T-helper 2 cell treated with Interferon-gamma antibody and Interleukin-4, amounts not matched to agents 5 μg/mL and 100 μg/mL, for 36 hours (primary cell): ENCODE measurements at regions not wholly inside any gene's neighbourhood (a gene's known extent, or its start where the extent isn't known, plus 50 kb on each side); places are given as distances from the start of the nearest gene placed in this dataset.
"Not testable (repeated sequence)": the region's sequence is repeated elsewhere in the genome, so short reads cannot be mapped to it uniquely, and the experiment has no call there.

Experiments used
- DNase-seq: peaks from one replicate; pipeline ENCODE4 v3.0.0; 2021; ENCODE audit warnings: low spot score
- H3K27ac Mint-ChIP-seq: one replicate; pipeline ENCODE4 v1.8.0; 2021; ENCODE audit warnings: mild to moderate bottlenecking, mixed read lengths
- H3K27me3 Mint-ChIP-seq: one replicate; pipeline ENCODE4 v1.8.0; 2021; ENCODE audit warnings: low read depth, mixed read lengths
- H3K36me3 Mint-ChIP-seq: one replicate; pipeline ENCODE4 v1.8.0; 2021; ENCODE audit warnings: low read depth, mixed read lengths
- H3K4me1 Mint-ChIP-seq: one replicate; pipeline ENCODE4 v1.8.0; 2021; ENCODE audit warnings: low read depth, mixed read lengths
- H3K4me3 Mint-ChIP-seq: one replicate; pipeline ENCODE4 v1.8.0; 2022; ENCODE audit warnings: mild to moderate bottlenecking, moderate library complexity, mixed read lengths
- H3K9me3 Mint-ChIP-seq: one replicate; pipeline ENCODE4 v1.8.0; 2021; ENCODE audit warnings: mixed read lengths

DNA sequence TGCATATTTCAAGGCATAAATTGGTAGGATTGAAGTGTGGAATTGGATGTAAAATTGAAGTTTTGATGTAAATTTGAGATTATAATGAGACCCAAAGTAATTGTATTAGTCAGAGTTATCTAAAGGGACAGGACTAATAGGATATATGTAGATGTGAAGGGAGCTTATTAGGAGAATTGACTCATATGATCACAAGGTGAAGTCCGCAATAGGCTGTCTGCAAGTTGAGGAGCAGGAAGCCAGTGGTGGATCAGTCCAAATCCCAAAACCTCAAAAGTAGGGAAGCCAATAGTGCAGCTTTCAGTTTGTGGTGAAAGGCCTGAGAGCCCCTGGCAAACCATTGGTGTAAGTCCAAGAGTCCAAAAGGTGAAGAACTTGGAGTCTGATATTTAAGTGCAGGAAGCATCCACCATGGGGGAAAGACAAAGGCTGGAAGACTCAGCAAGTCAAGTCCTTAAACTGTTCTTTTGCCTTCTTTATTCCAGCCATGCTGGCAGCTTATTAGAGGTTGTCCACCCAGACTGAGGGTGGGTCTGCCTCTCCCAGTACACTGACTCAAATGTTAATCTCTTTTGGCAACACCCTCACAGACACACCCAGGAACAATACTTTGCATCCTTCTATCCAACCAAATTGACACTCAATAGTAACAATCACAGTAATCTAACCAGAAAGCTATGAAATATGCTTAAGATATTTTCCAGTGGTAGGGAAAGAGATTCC, 442.6 kb upstream of the PTCHD4 start:
- no peaks in the 10 kb centered on the region for H3K36me3 Mint-ChIP-seq
- no peaks in the 10 kb centered on the region for H3K27me3 Mint-ChIP-seq
- H3K4me1 Mint-ChIP-seq = no peaks in the 10 kb centered on the region
- no peak for DNase-seq
- H3K27ac Mint-ChIP-seq = no peak overlapping the region
- peaks cover 4% of the 10 kb centered on the region for H3K9me3 Mint-ChIP-seq
- H3K4me3 Mint-ChIP-seq = no peak overlapping the region

- Mint-ChIP-seq H3K4me3 (no peak overlapping the region), H3K27ac (no peak overlapping the region), H3K4me1 (no peaks in the 10 kb centered on the region), H3K27me3 (no peaks in the 10 kb centered on the region), H3K9me3 (peaks cover 4% of the 10 kb centered on the region), H3K36me3 (no peaks in the 10 kb centered on the region)
- DNase-seq = no peak
Observed at GRCh38 chr6:48552905-48553304, 441.9 kb upstream of the PTCHD4 start.

GRCh38 chr6:48550603-48551002, 439.6 kb upstream of the PTCHD4 start:
- Mint-ChIP-seq H3K36me3 (no peaks in the 10 kb centered on the region), H3K27ac (no peak overlapping the region), H3K27me3 (no peaks in the 10 kb centered on the region), H3K4me3 (no peak overlapping the region), H3K9me3 (peaks cover 4% of the 10 kb centered on the region), H3K4me1 (no peaks in the 10 kb centered on the region)
- no peak for DNase-seq

GRCh38 chr6:48542191-48542590, 431.2 kb upstream of the PTCHD4 start:
- no peak for DNase-seq
- no peaks in the 10 kb centered on the region for H3K27me3 Mint-ChIP-seq
- H3K9me3 Mint-ChIP-seq = no peaks in the 10 kb centered on the region
- no peaks in the 10 kb centered on the region for H3K36me3 Mint-ChIP-seq
- no peak overlapping the region for H3K27ac Mint-ChIP-seq
- H3K4me1 Mint-ChIP-seq = no peaks in the 10 kb centered on the region
- H3K4me3 Mint-ChIP-seq = no peak overlapping the region

DNA sequence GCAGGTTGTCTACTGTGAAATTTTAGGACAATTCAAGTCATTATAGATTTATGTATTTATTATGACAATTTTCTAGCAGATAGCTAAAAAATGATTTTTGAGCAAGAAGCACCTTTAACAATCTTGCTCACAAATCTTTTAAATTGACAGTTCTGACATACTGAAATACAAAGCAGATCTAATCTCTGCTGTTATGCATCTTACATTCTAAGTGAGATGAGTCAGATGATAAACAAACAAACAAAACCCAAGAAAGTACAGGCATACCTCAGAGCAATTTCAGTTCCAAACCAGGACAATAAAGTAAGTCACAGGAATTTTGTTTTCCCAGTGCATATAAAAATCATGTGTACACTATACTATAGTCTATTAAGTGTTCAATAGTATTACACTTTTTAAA, 430.7 kb upstream of the PTCHD4 start:
- no peaks in the 10 kb centered on the region for H3K27me3 Mint-ChIP-seq
- H3K4me1 Mint-ChIP-seq = no peaks in the 10 kb centered on the region
- DNase-seq = no peak
- H3K4me3 Mint-ChIP-seq = no peak overlapping the region
- H3K9me3 Mint-ChIP-seq = no peaks in the 10 kb centered on the region
- H3K36me3 Mint-ChIP-seq = no peaks in the 10 kb centered on the region
- H3K27ac Mint-ChIP-seq = no peak overlapping the region

DNA sequence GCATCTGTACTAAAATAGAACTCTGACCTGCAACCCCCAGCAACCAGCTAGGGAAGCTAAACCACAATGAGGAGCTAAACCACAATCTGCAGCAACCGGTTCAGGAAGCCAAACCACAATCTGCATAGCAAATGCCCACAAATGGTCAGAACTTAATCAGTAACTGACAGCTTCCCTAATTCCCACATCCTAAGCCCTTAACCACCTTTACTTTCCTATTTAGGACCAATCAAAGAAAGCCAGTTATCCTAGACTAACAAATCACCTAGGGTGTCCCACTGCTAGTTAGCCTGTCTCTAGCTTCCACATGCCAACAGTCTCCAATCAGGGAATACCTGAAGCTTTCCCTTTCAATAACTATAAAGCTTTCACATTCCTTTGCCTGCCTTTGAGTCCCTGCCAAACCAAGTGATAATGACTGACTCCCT, 424.6 kb upstream of the PTCHD4 start:
- H3K4me3 Mint-ChIP-seq = no peak overlapping the region
- no peak for DNase-seq

GRCh38 chr6:48530978-48531377, 420.0 kb upstream of the PTCHD4 start:
- not testable (repeated sequence) for H3K4me1 Mint-ChIP-seq, H3K27me3 Mint-ChIP-seq, H3K4me3 Mint-ChIP-seq, H3K27ac Mint-ChIP-seq, H3K36me3 Mint-ChIP-seq, H3K9me3 Mint-ChIP-seq, DNase-seq

More for the DNA sequence above, 424.6 kb upstream of the PTCHD4 start:
- H3K9me3 Mint-ChIP-seq = no peaks in the 10 kb centered on the region
- no peaks in the 10 kb centered on the region for H3K36me3 Mint-ChIP-seq
- no peak overlapping the region for H3K27ac Mint-ChIP-seq
- no peaks in the 10 kb centered on the region for H3K27me3 Mint-ChIP-seq
- no peaks in the 10 kb centered on the region for H3K4me1 Mint-ChIP-seq

GRCh38 chr6:48525849-48526248, 414.9 kb upstream of the PTCHD4 start:
- peaks cover 5% of the 10 kb centered on the region for H3K9me3 Mint-ChIP-seq
- no peaks in the 10 kb centered on the region for H3K4me1 Mint-ChIP-seq
- DNase-seq = no peak
- H3K4me3 Mint-ChIP-seq = no peak overlapping the region
- no peaks in the 10 kb centered on the region for H3K27me3 Mint-ChIP-seq
- H3K27ac Mint-ChIP-seq = no peak overlapping the region
- no peaks in the 10 kb centered on the region for H3K36me3 Mint-ChIP-seq

GRCh38 chr6:48520951-48521350, 410.0 kb upstream of the PTCHD4 start:
- H3K27me3 Mint-ChIP-seq = no peaks in the 10 kb centered on the region
- no peak overlapping the region for H3K4me3 Mint-ChIP-seq
- DNase-seq = no peak
- H3K27ac Mint-ChIP-seq = no peak overlapping the region
- H3K9me3 Mint-ChIP-seq = peaks cover 23% of the 10 kb centered on the region
- no peaks in the 10 kb centered on the region for H3K4me1 Mint-ChIP-seq
- no peaks in the 10 kb centered on the region for H3K36me3 Mint-ChIP-seq

GRCh38 chr6:48512390-48512789, 401.4 kb upstream of the PTCHD4 start:
- H3K27me3 Mint-ChIP-seq = no peaks in the 10 kb centered on the region
- H3K27ac Mint-ChIP-seq = no peak overlapping the region
- peaks cover 19% of the 10 kb centered on the region for H3K9me3 Mint-ChIP-seq
- H3K4me1 Mint-ChIP-seq = no peaks in the 10 kb centered on the region
- no peak overlapping the region for H3K4me3 Mint-ChIP-seq
- no peak for DNase-seq
- H3K36me3 Mint-ChIP-seq = no peaks in the 10 kb centered on the region

DNA sequence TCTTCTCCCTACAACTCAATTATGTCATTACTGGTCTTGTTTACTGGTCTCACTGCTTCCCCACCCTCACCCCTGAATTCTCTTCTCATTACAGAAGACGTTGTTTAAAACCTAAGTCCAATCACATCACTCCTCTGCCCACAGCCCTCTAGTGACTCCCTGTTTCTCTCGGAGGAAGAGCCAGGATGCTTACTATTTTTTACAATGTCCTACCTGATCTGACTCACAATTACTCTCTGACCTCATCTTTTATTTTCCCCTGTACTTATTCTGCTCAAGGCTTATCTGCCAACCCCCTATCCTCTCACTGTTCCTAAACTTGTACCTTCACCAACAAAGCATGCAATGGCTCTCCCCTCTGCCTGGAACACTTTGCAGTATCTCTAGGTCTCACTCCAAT, 400.4 kb upstream of the PTCHD4 start:
- H3K4me3 Mint-ChIP-seq = no peak overlapping the region
- H3K4me1 Mint-ChIP-seq = no peaks in the 10 kb centered on the region
- H3K36me3 Mint-ChIP-seq = no peaks in the 10 kb centered on the region
- DNase-seq = no peak
- H3K9me3 Mint-ChIP-seq = peaks cover 19% of the 10 kb centered on the region
- H3K27ac Mint-ChIP-seq = no peak overlapping the region
- no peaks in the 10 kb centered on the region for H3K27me3 Mint-ChIP-seq

GRCh38 chr6:48505621-48506020, 394.6 kb upstream of the PTCHD4 start:
- H3K27ac Mint-ChIP-seq = no peak overlapping the region
- no peaks in the 10 kb centered on the region for H3K27me3 Mint-ChIP-seq
- H3K4me3 Mint-ChIP-seq = no peak overlapping the region
- H3K36me3 Mint-ChIP-seq = no peaks in the 10 kb centered on the region
- DNase-seq = no peak
- no peaks in the 10 kb centered on the region for H3K4me1 Mint-ChIP-seq
- peaks cover 22% of the 10 kb centered on the region for H3K9me3 Mint-ChIP-seq

- not testable (repeated sequence) for H3K4me3 Mint-ChIP-seq
Observed at GRCh38 chr6:48493432-48493831, 382.4 kb upstream of the PTCHD4 start.

GRCh38 chr6:48490658-48491057, 379.7 kb upstream of the PTCHD4 start:
- Mint-ChIP-seq H3K27ac (no peak overlapping the region), H3K27me3 (no peaks in the 10 kb centered on the region), H3K36me3 (no peaks in the 10 kb centered on the region), H3K9me3 (peaks cover 20% of the 10 kb centered on the region), H3K4me3 (no peak overlapping the region), H3K4me1 (no peaks in the 10 kb centered on the region)
- DNase-seq = no peak

More at GRCh38 chr6:48493432-48493831, 382.4 kb upstream of the PTCHD4 start:
- H3K4me1 Mint-ChIP-seq, DNase-seq, H3K36me3 Mint-ChIP-seq, H3K27ac Mint-ChIP-seq, H3K27me3 Mint-ChIP-seq: not testable (repeated sequence)
- peaks cover 18% of the 10 kb centered on the region for H3K9me3 Mint-ChIP-seq

- no peak overlapping the region for H3K27ac Mint-ChIP-seq
- H3K4me3 Mint-ChIP-seq = no peak overlapping the region
- H3K36me3 Mint-ChIP-seq = no peaks in the 10 kb centered on the region
- DNase-seq = no peak
- peaks cover 16% of the 10 kb centered on the region for H3K9me3 Mint-ChIP-seq
- H3K27me3 Mint-ChIP-seq = no peaks in the 10 kb centered on the region
- no peaks in the 10 kb centered on the region for H3K4me1 Mint-ChIP-seq
Observed at GRCh38 chr6:48486876-48487275, 375.9 kb upstream of the PTCHD4 start.
